Rectal smooth muscle tissue (tissue), 1 donor: ENCODE measurements at regions not wholly inside any gene's neighbourhood (a gene's known extent, or its start where the extent isn't known, plus 50 kb on each side); places are given as distances from the start of the nearest gene placed in this dataset.

Experiments
- H3K27ac ChIP-seq: one replicate; pipeline ENCODE4 v1.7.0; 2013; ENCODE audit warnings: low read depth, low read length, inconsistent platforms
- H3K27me3 ChIP-seq: one replicate; pipeline ENCODE4 v1.7.0; 2013; ENCODE audit warnings: low read length; ENCODE audit not compliant: control insufficient read depth, insufficient read depth
- H3K36me3 ChIP-seq: one replicate; pipeline ENCODE4 v1.7.0; 2013; ENCODE audit warnings: low read length; ENCODE audit not compliant: control insufficient read depth, insufficient read depth
- H3K4me1 ChIP-seq: one replicate; pipeline ENCODE4 v1.7.0; 2013; ENCODE audit warnings: low read length; ENCODE audit not compliant: control insufficient read depth, insufficient read depth
- H3K4me3 ChIP-seq: one replicate; pipeline ENCODE4 v1.7.0; 2013; ENCODE audit warnings: low read length
- H3K9ac ChIP-seq: one replicate; pipeline ENCODE4 v1.7.0; 2013; ENCODE audit warnings: low read length

DNA sequence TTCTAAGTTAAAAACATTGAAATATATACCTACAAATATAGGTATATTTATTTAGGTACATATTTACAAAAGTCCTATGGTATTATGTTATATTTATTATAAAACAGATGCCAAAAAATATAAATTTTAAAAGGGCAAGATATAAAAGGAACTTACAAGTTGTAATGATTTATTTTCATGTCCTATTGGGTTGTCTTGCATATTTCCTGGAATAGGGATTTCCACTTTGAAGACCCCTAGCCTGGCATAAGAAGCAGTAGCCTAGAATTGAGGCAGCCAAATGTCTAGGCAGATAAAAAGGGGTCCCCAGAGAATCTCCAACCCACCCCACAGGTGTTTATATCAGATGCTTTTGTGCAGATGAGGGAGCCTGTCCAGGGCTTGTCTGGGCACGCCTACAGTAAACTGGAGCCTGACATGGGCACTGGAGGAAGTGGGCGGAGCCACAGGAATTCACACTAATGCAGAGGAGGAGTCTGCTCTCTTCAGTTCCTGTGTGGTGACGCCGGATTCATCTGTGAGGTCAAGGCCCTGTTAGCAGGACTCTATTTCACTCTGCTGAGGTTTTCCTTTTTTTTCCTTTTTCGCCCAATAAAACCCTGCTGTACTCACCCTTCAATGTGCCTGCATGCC lies 1088.9 kb upstream of the PIK3C3 start:
- Histone ChIP-seq H3K9ac (no peak overlapping the region), H3K27me3 (no peaks in the 10 kb centered on the region), H3K36me3 (no peaks in the 10 kb centered on the region), H3K27ac (no peak overlapping the region), H3K4me1 (no peaks in the 10 kb centered on the region), H3K4me3 (no peak overlapping the region)

DNA sequence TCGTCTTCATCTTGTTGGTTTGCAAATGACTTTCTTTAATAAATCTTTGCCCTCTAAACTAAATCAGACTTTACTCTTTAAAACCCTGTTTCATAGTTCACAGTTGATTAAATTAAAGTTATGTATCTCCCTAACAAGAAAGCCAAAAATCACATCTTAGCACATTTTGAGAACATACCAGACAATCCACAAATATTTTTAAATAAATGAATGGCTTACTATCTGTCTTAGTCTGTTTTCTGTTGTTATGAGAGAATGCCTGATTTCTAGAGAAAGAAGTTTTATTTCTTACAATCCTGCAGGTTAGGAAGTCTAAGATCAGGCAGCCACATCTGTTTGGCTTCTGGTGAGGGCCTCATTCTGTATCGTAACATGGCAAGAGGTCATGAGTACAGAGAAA lies 1090.2 kb upstream of the PIK3C3 start:
- no peaks in the 10 kb centered on the region for H3K36me3 ChIP-seq
- no peaks in the 10 kb centered on the region for H3K27me3 ChIP-seq
- H3K9ac ChIP-seq = no peak overlapping the region
- no peak overlapping the region for H3K4me3 ChIP-seq
- H3K4me1 ChIP-seq = no peaks in the 10 kb centered on the region
- no peak overlapping the region for H3K27ac ChIP-seq

DNA sequence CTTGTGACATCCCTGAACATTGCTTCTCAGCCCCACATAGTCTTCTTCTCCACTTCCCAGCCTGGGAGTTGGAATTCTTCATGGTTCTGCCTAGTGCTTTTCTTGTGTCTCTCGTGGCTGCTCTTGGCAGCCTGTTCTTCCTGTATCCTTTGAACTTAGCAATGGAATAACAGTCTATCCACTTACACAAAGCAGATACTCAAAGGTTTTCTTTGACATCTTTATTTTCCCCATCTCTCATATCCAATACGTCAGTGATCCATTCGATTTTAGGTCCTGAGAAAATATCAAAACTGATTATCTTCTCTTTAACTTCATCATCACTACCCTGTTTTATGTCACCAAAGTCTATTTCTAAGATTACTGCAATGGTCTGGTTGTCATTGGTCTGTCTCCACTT lies 1091.2 kb upstream of the PIK3C3 start:
- Histone ChIP-seq H3K4me3 (no peak overlapping the region), H3K9ac (no peak overlapping the region), H3K27ac (no peak overlapping the region), H3K4me1 (no peaks in the 10 kb centered on the region), H3K36me3 (no peaks in the 10 kb centered on the region), H3K27me3 (no peaks in the 10 kb centered on the region)

DNA sequence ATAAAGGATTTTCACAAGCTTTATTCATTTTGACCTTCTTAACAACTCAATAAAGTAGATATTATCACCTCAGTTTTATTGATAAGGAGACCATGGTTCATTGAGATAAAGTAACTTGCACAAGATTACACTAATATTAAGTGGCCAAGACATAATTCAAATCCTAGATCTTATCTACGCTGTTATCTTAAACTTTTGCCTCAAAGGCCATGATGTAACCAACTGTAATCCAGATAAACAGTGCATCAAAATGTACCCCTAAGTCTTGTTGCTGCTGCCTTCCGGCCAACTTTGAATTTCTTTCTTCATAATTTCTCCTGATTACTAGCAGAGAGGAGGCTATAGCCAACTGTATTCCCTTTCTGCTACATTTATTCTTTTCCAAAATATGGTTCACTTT lies 1094.8 kb upstream of the PIK3C3 start:
- Histone ChIP-seq H3K9ac (no peak overlapping the region), H3K4me3 (no peak overlapping the region), H3K4me1 (no peaks in the 10 kb centered on the region)

DNA sequence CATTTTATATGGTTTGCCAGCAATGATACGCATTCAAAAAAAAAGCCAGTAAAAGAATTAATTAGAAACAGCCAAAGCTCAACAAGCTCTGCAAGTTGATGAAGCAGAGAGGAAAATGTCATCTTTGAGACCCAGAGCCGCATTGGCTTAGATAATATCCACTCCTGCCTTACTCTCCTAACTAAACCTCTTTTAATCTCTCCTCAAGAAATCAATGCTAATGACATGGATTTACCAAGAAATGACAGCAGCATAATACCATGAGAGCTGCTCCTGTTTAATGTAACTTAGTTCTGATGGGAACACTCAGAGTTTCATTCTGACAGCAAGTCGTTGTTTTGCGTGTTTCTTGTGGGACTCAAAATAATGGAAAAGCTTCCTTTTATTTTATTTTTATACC lies 1099.4 kb upstream of the PIK3C3 start:
- H3K9ac ChIP-seq = no peak overlapping the region
- H3K4me1 ChIP-seq = no peaks in the 10 kb centered on the region
- no peak overlapping the region for H3K27ac ChIP-seq
- H3K27me3 ChIP-seq = no peaks in the 10 kb centered on the region
- H3K36me3 ChIP-seq = no peaks in the 10 kb centered on the region
- H3K4me3 ChIP-seq = no peak overlapping the region

More for the DNA sequence above, 1094.8 kb upstream of the PIK3C3 start:
- no peak overlapping the region for H3K27ac ChIP-seq
- H3K27me3 ChIP-seq = no peaks in the 10 kb centered on the region
- no peaks in the 10 kb centered on the region for H3K36me3 ChIP-seq

- no peak overlapping the region for H3K9ac ChIP-seq
Observed at GRCh38 chr18:40852406-40852805, 1102.6 kb upstream of the PIK3C3 start.

GRCh38 chr18:40851014-40851429 lies 1104.0 kb upstream of the PIK3C3 start:
- Histone ChIP-seq H3K9ac (no peak overlapping the region), H3K27me3 (no peaks in the 10 kb centered on the region), H3K27ac (no peak overlapping the region), H3K4me3 (no peak overlapping the region), H3K36me3 (no peaks in the 10 kb centered on the region), H3K4me1 (no peaks in the 10 kb centered on the region)

More at GRCh38 chr18:40852406-40852805, 1102.6 kb upstream of the PIK3C3 start:
- Histone ChIP-seq H3K36me3 (no peaks in the 10 kb centered on the region), H3K27me3 (no peaks in the 10 kb centered on the region), H3K4me1 (no peaks in the 10 kb centered on the region), H3K4me3 (no peak overlapping the region), H3K27ac (no peak overlapping the region)

- Histone ChIP-seq H3K36me3 (no peaks in the 10 kb centered on the region), H3K4me3 (no peak overlapping the region), H3K27me3 (no peaks in the 10 kb centered on the region), H3K27ac (no peak overlapping the region), H3K4me1 (no peaks in the 10 kb centered on the region), H3K9ac (no peak overlapping the region)
Observed at GRCh38 chr18:40849886-40850285, 1105.1 kb upstream of the PIK3C3 start.

DNA sequence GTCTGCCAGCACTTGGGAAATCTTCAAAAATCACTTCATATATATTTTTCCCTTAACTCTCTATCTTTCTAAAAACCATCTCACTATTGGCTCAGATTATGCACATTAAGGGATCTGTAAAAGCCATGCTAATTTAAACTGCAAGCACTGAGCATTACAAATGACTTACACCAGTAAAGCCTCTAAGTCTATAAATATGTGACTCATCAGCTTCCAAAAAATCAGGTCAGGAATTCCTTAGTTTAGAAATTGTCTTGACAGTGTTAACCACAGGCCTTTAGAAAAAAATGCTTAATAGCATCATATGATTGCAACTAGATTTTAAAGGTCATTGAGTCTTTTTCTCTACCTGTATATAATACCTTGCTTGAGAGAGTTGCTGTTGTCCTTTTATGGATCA lies 1113.6 kb upstream of the PIK3C3 start:
- no peak overlapping the region for H3K4me3 ChIP-seq
- H3K27me3 ChIP-seq = no peaks in the 10 kb centered on the region
- no peak overlapping the region for H3K27ac ChIP-seq

DNA sequence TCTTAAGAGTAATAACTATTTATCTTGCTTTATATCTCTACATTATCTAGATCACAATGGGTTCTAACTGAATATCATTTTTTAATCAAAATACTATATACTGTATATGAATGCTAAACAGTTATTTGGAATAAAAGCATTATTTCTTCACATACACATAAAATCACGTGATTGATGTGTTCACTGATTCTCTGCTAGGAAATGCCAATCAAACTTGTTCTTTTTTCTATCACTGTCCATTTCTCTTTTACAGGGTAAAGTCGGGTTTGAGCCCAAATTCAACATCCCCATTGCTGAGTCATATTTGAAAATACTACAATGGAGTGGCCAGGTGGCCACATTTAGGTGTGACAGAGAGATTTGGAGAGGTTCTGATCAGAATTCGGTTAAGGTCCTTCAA lies 1114.0 kb upstream of the PIK3C3 start:
- Histone ChIP-seq H3K27me3 (no peaks in the 10 kb centered on the region), H3K36me3 (no peaks in the 10 kb centered on the region), H3K4me3 (no peak overlapping the region), H3K4me1 (peaks cover 2% of the 10 kb centered on the region), H3K27ac (no peak overlapping the region), H3K9ac (no peak overlapping the region)

More for the DNA sequence above, 1113.6 kb upstream of the PIK3C3 start:
- Histone ChIP-seq H3K9ac (no peak overlapping the region), H3K4me1 (peaks cover 2% of the 10 kb centered on the region), H3K36me3 (no peaks in the 10 kb centered on the region)

- Histone ChIP-seq H3K27me3 (no peaks in the 10 kb centered on the region), H3K9ac (no peak overlapping the region), H3K36me3 (no peaks in the 10 kb centered on the region)
Observed at GRCh38 chr18:40832362-40832761, 1122.7 kb upstream of the PIK3C3 start.

GRCh38 chr18:40824291-40824690 lies 1130.7 kb upstream of the PIK3C3 start:
- Histone ChIP-seq H3K27ac (no peak overlapping the region), H3K4me3 (no peak overlapping the region), H3K27me3 (no peaks in the 10 kb centered on the region), H3K4me1 (no peaks in the 10 kb centered on the region), H3K9ac (no peak overlapping the region), H3K36me3 (no peaks in the 10 kb centered on the region)

More at GRCh38 chr18:40832362-40832761, 1122.7 kb upstream of the PIK3C3 start:
- no peak overlapping the region for H3K27ac ChIP-seq
- H3K4me1 ChIP-seq = no peaks in the 10 kb centered on the region
- H3K4me3 ChIP-seq = no peak overlapping the region

DNA sequence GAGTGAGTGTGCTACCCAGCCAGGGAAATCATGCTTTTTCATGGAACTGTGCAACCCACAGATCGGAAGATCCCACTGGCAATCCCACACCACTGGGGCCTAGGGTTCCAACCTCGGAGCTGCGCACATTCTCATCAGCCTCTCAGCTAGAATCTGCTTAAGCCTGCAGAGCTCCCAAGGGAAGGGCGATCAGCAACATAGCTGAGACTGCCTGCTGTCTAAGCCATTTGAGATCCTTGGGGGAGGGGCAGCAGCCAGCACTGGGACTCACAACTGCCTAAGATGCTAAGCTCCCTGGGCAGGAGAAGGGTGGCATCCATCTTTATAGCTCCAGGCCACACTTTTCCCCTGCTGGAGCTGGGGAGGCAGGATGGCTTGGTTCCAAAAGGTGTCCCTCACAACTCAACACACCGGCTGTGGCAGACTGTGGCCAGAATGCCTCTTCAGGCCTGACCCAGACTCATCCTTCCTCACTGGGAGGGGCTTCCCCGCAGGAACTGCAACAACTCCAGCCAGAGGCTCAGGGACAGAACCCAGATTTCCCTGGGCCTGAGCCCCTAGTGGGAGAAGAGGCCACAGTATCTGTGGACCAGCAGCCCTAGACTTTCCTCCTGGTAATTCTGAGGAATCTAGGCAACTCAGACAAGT lies 1133.3 kb upstream of the PIK3C3 start:
- no peak overlapping the region for H3K27ac ChIP-seq
- no peaks in the 10 kb centered on the region for H3K27me3 ChIP-seq
- no peaks in the 10 kb centered on the region for H3K36me3 ChIP-seq
- H3K4me1 ChIP-seq = no peaks in the 10 kb centered on the region
- H3K4me3 ChIP-seq = no peak overlapping the region
- H3K9ac ChIP-seq = no peak overlapping the region
